Mucosa of descending colon (tissue), 3 donors: ENCODE measurements at regions not wholly inside any gene's neighbourhood (a gene's known extent, or its start where the extent isn't known, plus 50 kb on each side); places are given as distances from the start of the nearest gene placed in this dataset.
"Not testable (repeated sequence)": the region's sequence is repeated elsewhere in the genome, so short reads cannot be mapped to it uniquely, and the experiment has no call there.

Source experiments
- ATAC-seq: fragments of 200-7000 bp; cut with Tn5 transposase; one replicate; pipeline ENCODE4 v1.9.1; 2020; ENCODE audit warnings: mild to moderate bottlenecking, moderate library complexity
- DNase-seq, 3 donors: peaks; one replicate each; pipeline ENCODE4 v3.0.0-alpha.2; 2020
- H3K36me3 ChIP-seq: fragments of 200-600 bp; one replicate; pipeline ENCODE4 v1.8.0; 2021; ENCODE audit warnings: low read depth, mild to moderate bottlenecking
- H3K4me1 ChIP-seq: fragments of 200-600 bp; one replicate; pipeline ENCODE4 v1.8.0; 2021; ENCODE audit warnings: low read depth, mild to moderate bottlenecking
- H3K4me3 ChIP-seq: fragments of 200-600 bp; one replicate; pipeline ENCODE4 v1.8.0; 2021; ENCODE audit warnings: mild to moderate bottlenecking
- H3K9me3 ChIP-seq: fragments of 200-600 bp; one replicate; pipeline ENCODE4 v1.8.0; 2021; ENCODE audit warnings: mild to moderate bottlenecking
- intact Hi-C, 2 donors: fragments of 100-400 bp; cut with DNase I in 1 of 2; cut with micrococcal nuclease in 1 of 2; formaldehyde crosslinking; loops; one replicate each; pipeline versions ENCODE4 v1.11.0 to v1.11.1; 2022; cut with DNase I, micrococcal nuclease
- TF ChIP-seq, protein P1 (sequence below): fragments of 200-600 bp; IDR thresholded peaks from one replicate; pipeline ENCODE4 v1.8.0; 2022; ENCODE audit warnings: antibody characterized with exemption, mild to moderate bottlenecking
- donor health status: DM: no; HTN: no; CAD: no; lungs with moderate emphysema.
- donor health status: DM: no; HTN: no; CAD: no.
- donor health status: DM: no; HTN: yes; CAD: no.

DNA sequence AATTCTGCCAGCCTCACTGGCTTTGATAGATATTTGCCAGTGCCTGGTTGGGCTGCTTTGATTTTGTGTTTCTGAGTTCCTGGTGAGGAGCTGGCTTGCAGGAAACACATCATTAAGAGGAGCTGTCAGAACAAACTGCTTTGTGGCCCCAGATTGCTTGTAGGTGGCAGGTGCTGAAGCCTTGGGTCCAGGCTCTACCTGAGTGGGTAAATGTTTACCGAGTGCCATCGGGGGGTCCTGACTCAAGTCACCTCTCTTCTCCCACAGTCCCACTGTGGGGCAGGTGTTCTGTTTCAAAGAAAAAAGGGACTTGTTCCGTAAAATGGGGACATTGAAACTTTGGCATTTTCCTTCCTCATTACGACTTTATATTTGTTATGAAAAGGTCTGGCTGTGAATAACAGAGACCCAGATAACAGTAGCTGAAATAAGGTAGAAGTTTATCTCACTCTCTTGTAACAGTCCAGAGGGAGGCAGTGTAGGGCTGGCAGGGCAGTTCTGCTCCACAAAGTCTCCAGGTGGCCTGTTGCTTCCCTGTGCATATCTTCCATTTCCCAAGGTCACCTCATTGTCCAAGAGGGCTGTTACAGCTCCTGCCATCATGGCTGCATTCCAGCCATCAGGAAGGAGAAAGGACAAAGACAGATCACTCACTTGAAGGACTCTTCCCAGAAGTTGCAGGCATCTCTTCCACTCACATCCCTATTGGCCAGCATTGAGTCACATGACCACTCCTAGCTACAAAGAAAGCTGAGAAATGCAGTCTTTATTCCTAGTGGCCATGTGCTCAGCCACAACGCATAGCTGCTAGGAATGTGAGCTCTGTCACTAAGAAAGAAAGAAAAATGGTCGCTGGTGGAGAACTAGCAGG lies 149.9 kb upstream of the KCNG1 start:
- no peaks in the 10 kb centered on the region for H3K9me3 ChIP-seq
- no peaks in the 10 kb centered on the region for H3K36me3 ChIP-seq
- ATAC-seq (no peak), DNase-seq (no peak)
- no peak overlapping the region for H3K4me3 ChIP-seq
- TF ChIP-seq, protein P1, sequence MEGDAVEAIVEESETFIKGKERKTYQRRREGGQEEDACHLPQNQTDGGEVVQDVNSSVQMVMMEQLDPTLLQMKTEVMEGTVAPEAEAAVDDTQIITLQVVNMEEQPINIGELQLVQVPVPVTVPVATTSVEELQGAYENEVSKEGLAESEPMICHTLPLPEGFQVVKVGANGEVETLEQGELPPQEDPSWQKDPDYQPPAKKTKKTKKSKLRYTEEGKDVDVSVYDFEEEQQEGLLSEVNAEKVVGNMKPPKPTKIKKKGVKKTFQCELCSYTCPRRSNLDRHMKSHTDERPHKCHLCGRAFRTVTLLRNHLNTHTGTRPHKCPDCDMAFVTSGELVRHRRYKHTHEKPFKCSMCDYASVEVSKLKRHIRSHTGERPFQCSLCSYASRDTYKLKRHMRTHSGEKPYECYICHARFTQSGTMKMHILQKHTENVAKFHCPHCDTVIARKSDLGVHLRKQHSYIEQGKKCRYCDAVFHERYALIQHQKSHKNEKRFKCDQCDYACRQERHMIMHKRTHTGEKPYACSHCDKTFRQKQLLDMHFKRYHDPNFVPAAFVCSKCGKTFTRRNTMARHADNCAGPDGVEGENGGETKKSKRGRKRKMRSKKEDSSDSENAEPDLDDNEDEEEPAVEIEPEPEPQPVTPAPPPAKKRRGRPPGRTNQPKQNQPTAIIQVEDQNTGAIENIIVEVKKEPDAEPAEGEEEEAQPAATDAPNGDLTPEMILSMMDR = no peak
- intact Hi-C loops = no loop called here
- no peaks in the 10 kb centered on the region for H3K4me1 ChIP-seq

DNA sequence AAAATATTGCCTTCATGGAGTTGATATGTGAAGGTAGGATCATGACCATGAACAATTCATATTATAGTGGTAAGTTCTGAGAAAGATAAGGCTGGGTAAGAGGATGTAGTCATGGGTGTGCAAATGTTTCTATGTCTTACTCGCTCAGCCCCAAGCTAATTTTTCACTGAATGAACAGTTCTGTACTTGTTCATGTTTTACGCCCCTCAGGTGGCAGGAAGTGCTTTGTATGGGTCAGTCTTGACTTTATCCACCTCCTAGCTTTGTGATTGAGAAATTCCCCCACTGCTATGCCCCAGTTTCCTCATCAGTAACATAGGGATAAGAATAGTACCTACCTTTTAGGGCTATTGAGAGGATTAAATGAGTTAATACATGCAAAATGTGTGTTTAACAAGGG lies 148.2 kb upstream of the KCNG1 start:
- Histone ChIP-seq H3K4me3 (no peak overlapping the region), H3K9me3 (no peaks in the 10 kb centered on the region), H3K36me3 (no peaks in the 10 kb centered on the region), H3K4me1 (no peaks in the 10 kb centered on the region)
- TF ChIP-seq, protein P1 = no peak
- intact Hi-C loops = no loop called here
- no peak for DNase-seq
- no peak for ATAC-seq

DNA sequence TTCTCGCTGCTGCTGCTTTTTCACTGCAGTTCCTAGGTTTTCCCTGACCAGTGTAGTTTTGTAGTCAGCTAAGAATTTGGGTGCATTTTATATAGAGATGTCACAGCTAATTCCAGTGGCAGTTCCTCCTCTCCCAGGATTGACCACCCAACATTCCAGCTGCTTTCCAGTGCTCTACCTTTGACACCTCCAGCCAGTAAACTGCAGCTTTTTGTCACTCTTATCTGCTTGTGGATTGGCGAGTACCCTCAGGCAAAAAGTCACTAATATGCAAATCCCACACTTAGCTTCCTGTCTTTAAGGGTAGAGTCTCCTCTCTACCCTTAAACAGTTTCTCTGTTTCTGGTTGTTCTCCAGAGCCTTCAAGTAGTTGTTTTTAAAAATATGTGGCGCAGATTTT lies 146.9 kb upstream of the KCNG1 start:
- Histone ChIP-seq H3K9me3 (no peaks in the 10 kb centered on the region), H3K4me1 (no peaks in the 10 kb centered on the region), H3K4me3 (no peak overlapping the region), H3K36me3 (no peaks in the 10 kb centered on the region)
- TF ChIP-seq, protein P1 = no peak
- DNase-seq = no peak
- intact Hi-C loops = no loop called here
- no peak for ATAC-seq

DNA sequence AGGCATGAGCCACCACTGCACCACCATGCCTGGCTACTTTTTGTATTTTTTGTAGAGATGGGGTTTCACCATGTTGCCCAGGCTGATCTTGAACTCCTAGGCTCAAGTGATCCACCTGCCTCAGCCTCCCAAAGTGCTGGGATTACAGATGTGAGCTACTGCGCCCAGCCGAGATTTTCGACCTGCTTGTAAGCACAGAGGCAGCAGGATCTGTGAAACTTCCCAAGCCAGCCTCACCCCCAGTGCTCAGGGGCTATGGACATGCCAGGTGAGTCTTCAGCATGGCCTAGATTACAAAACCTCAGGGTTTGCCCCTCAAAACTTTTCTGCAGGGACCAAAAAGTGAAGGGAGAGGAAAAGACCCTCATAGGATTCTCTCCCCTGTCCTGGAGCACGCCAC lies 145.0 kb upstream of the KCNG1 start:
- H3K4me1 ChIP-seq, H3K9me3 ChIP-seq, H3K4me3 ChIP-seq, DNase-seq, ATAC-seq, H3K36me3 ChIP-seq, intact Hi-C loops: not testable (repeated sequence)

DNA sequence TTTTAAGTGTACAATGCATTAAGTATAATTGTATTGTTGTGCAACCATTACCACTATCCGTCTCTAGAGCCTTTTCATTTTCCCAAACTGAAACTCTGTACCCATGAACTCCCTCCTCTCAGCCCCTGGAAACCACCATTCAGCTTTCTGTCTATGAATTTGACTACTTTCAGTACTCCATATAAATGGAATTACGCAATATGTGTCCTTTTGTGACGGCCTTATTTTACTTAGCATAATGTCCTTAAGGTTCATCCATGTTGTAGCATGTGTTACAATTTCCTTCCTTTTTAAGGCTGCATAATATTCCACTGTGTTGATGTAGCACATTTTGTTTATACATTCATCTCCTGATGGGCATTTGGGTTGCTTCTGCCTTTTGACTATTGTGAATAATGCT lies 143.6 kb upstream of the KCNG1 start:
- TF ChIP-seq, protein P1 = no peak
- no peak for DNase-seq
- intact Hi-C loops = no loop called here
- Histone ChIP-seq H3K4me1 (no peaks in the 10 kb centered on the region), H3K36me3 (no peaks in the 10 kb centered on the region), H3K4me3 (no peak overlapping the region), H3K9me3 (no peaks in the 10 kb centered on the region)
- no peak for ATAC-seq

DNA sequence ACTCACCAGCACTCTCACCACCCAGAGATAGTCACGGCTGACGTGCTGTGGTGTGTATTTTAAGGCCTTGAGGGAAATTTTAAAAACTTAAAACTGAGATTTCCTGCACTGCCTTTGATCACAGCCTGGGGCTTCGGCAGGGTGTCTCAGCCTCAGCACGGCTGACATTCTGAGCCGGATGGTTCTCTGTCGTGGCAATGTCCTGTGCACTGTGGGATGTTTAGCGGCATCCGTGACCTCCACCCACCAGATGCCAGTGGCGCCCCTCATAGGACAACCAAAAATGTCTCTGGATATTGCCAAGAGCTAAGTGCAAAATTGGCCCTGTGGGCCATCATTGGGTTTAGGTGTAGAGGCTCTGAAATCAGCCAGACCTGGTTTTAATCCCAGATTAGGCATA lies 142.2 kb upstream of the KCNG1 start:
- TF ChIP-seq, protein P1 = no peak
- H3K36me3 ChIP-seq = no peaks in the 10 kb centered on the region
- intact Hi-C loops = no loop called here
- no peaks in the 10 kb centered on the region for H3K4me1 ChIP-seq
- DNase-seq = no peak
- no peak for ATAC-seq
- H3K9me3 ChIP-seq = no peaks in the 10 kb centered on the region
- H3K4me3 ChIP-seq = no peak overlapping the region
